Ovary (tissue), 7 donors: ENCODE measurements at regions not wholly inside any gene's neighbourhood (a gene's known extent, or its start where the extent isn't known, plus 50 kb on each side); places are given as distances from the start of the nearest gene placed in this dataset.

Experiments used
- DNase-seq, 5 donors: peaks; one replicate each; pipeline ENCODE4 v3.0.0-alpha.2; 2019 to 2020
- H3K27ac ChIP-seq, 2 donors: fragments of 200-600 bp; one replicate each; pipeline versions ENCODE4 v1.5.1 to v1.8.0; 2019 to 2022
- H3K27me3 ChIP-seq: fragments of 200-600 bp; one replicate; pipeline ENCODE4 v1.8.0; 2022
- H3K36me3 ChIP-seq: fragments of 200-600 bp; sonication (generic); one replicate; pipeline ENCODE4 v1.5.1; 2019
- H3K4me1 ChIP-seq: one replicate; pipeline ENCODE4 v1.8.1; 2013; ENCODE audit warnings: mild to moderate bottlenecking, moderate library complexity; ENCODE audit not compliant: insufficient read depth
- H3K4me3 ChIP-seq: fragments of 200-600 bp; sonication (generic); one replicate; pipeline ENCODE4 v1.5.1; 2017
- H3K9me3 ChIP-seq, 2 donors: fragments of 200-600 bp in 1 of 2; sonication (generic) in 1 of 2; one replicate each; pipeline versions ENCODE4 v1.5.1 to v1.8.1; 2013 to 2019; ENCODE audit warnings: mild to moderate bottlenecking in 1 of 2, moderate library complexity in 1 of 2
- EP300 ChIP-seq: sonication (generic); formaldehyde crosslinking; IDR thresholded peaks from one replicate; pipeline ENCODE4 v1.6.1; 2017; ENCODE audit warnings: antibody characterized with exemption
- POLR2A ChIP-seq: fragments of 450-650 bp; IDR thresholded peaks from one replicate; pipeline ENCODE4 v1.6.1; 2017; ENCODE audit warnings: antibody characterized with exemption, mild to moderate bottlenecking, moderate library complexity
- WGBS, 3 donors: extraction: QIAGEN DNeasy Blood & Tissue Kit in 1 of 3; methylation state at CpG; one replicate each; pipeline versions ENCODE4 v1.1.5 to v1.1.7; 2013 to 2017; 5-methylcytosine and 5-hydroxymethylcytosine counted together
- intact Hi-C, 4 donors: fragments of 100-400 bp; cut with DNase I; formaldehyde crosslinking; loops; one replicate each; pipeline versions ENCODE4 v1.11.0 to v1.15.1; 2022 to 2023
- TF ChIP-seq, protein P1 (sequence below), 3 donors: fragments of 450-650 bp in 2 of 3; fragments of 200-600 bp in 1 of 3; IDR thresholded peaks; one replicate each; pipeline versions ENCODE4 v1.5.1 to v1.8.0; 2016 to 2022; ENCODE audit warnings: antibody characterized with exemption in 3 of 3, mild to moderate bottlenecking in 1 of 3
- donor health status: DM: no; HTN: no; CAD: no; lungs with moderate emphysema.
- donor health status: DM: no; HTN: no; CAD: no.
- donor health status: Bipolar disorder and iron deficiency.
- donor health status: DM: no; HTN: no; CAD: no.
- donor health status: DM: yes; HTN: yes; CAD: no.

DNA sequence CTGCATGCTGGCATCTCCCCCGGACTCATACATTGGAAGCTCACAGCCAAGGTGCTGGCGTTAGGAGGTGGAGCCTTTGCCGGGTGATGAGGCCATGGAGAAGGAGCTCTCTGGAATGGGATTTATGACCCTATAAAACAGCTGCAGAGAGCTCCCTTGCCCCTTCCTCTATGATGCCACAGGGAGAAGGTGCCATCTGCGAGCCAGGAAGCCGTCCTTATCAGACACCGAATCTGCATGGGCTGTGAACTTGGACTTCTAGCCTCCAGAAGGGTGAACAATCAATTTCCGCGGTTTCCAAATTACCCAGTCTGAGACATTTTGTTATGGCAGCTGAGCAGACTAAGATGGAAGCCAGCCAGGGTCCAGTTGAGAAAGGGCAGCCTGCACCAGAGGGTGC lies 381.2 kb upstream of the IRX1 start:
- Histone ChIP-seq H3K36me3 (no peaks in the 10 kb centered on the region), H3K9me3 (no peaks in the 10 kb centered on the region), H3K27ac (no peak overlapping the region), H3K4me3 (no peak overlapping the region), H3K27me3 (no peaks in the 10 kb centered on the region), H3K4me1 (no peaks in the 10 kb centered on the region)
- intact Hi-C loops = no loop called here
- no peak for DNase-seq
- TF ChIP-seq, protein P1, sequence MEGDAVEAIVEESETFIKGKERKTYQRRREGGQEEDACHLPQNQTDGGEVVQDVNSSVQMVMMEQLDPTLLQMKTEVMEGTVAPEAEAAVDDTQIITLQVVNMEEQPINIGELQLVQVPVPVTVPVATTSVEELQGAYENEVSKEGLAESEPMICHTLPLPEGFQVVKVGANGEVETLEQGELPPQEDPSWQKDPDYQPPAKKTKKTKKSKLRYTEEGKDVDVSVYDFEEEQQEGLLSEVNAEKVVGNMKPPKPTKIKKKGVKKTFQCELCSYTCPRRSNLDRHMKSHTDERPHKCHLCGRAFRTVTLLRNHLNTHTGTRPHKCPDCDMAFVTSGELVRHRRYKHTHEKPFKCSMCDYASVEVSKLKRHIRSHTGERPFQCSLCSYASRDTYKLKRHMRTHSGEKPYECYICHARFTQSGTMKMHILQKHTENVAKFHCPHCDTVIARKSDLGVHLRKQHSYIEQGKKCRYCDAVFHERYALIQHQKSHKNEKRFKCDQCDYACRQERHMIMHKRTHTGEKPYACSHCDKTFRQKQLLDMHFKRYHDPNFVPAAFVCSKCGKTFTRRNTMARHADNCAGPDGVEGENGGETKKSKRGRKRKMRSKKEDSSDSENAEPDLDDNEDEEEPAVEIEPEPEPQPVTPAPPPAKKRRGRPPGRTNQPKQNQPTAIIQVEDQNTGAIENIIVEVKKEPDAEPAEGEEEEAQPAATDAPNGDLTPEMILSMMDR (IDR thresholded peaks at IDR 0.05) = no peak
- TF ChIP-seq POLR2A = no peak
- WGBS, 3 donors = 71 to 81% (median 75%) methylated on average over 8 of the region's 8 CpGs

DNA sequence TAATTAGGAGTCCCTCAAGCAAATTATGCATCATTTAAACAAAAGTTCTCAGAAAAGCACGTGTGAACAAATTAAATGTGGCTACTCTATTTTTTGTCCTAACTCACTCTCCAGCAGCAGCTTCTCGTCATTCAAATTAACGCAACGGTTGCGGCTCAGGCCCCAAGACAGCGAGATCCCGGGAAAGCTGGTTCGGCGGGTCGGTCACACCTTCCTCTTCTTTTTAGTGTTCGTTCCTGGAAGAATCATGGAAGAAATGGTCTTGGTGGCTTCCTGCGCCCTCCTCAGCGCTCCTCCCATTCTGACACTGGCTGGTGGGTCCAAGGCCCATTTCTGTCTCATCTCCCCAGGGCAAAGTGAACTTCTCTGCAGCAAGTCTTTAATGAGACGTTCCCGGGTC lies 382.8 kb upstream of the IRX1 start:
- intact Hi-C loops = no loop called here
- no peak overlapping the region for H3K4me3 ChIP-seq
- no peaks in the 10 kb centered on the region for H3K9me3 ChIP-seq
- no peaks in the 10 kb centered on the region for H3K4me1 ChIP-seq
- WGBS, 3 donors = 87 to 90% (median 88%) methylated on average over 15 of the region's 15 CpGs
- no peaks in the 10 kb centered on the region for H3K36me3 ChIP-seq
- H3K27me3 ChIP-seq = no peaks in the 10 kb centered on the region
- H3K27ac ChIP-seq = no peak overlapping the region
- TF ChIP-seq POLR2A = no peak
- TF ChIP-seq, protein P1 (IDR thresholded peaks at IDR 0.05) = no peak
- TF ChIP-seq EP300 = no peak
- DNase-seq = no peak

DNA sequence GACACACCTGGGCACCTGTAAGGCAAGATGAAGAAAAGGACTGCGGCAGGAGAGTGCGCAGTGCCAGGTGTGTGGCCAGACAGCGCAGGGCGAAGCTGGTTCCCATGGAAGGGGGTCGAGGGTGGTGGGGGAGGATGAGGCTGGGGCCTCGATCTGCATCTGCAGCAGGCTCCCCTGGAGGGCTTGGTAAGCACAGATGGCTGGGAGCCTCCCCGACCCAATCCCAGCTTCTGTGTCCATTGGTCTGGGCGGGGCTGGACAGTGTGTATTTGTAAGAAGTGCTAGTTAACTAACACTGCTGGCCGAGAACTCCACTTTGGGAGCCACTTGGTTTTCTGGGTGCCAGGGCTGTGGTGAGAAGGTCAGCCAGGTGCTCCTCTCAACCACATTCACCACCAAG lies 385.1 kb upstream of the IRX1 start:
- Histone ChIP-seq H3K9me3 (no peaks in the 10 kb centered on the region), H3K27ac (no peak overlapping the region), H3K36me3 (no peaks in the 10 kb centered on the region), H3K4me1 (no peaks in the 10 kb centered on the region), H3K27me3 (no peaks in the 10 kb centered on the region), H3K4me3 (no peak overlapping the region)
- WGBS, 3 donors = 68 to 76% (median 75%) methylated on average over 9 of the region's 9 CpGs
- no peak for TF ChIP-seq POLR2A
- TF ChIP-seq EP300 = no peak
- TF ChIP-seq, protein P1 (IDR thresholded peaks at IDR 0.05) = no peak
- DNase-seq = no peak
- intact Hi-C loops = no loop called here

DNA sequence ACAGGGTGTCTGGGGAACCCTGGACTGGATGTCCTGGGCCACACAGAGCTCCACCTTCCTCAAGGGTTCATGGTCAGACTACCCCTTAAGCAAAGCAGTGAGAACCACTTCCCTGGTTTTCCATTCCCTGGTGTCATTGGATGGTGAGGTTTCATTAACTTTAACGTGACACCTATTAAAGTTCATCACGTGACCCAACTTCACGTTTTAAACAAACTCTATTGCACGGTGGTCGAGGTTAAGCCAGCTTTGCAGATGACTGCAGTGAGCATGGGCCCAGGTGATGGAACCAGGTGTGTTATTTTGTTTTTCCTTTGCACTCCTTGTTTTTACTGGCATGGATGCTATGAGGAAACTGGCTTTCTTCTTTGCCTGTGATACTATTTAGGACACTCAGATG lies 385.7 kb upstream of the IRX1 start:
- no peaks in the 10 kb centered on the region for H3K36me3 ChIP-seq
- WGBS, 3 donors = 65 to 72% (median 65%) methylated on average over 5 of the region's 5 CpGs
- H3K27me3 ChIP-seq = no peaks in the 10 kb centered on the region
- no peak overlapping the region for H3K27ac ChIP-seq
- DNase-seq = no peak
- H3K9me3 ChIP-seq = no peaks in the 10 kb centered on the region
- no peaks in the 10 kb centered on the region for H3K4me1 ChIP-seq
- TF ChIP-seq EP300 (no peak), POLR2A (no peak)
- TF ChIP-seq, protein P1 (IDR thresholded peaks at IDR 0.05) = no peak
- H3K4me3 ChIP-seq = no peak overlapping the region
- intact Hi-C loops = no loop called here

DNA sequence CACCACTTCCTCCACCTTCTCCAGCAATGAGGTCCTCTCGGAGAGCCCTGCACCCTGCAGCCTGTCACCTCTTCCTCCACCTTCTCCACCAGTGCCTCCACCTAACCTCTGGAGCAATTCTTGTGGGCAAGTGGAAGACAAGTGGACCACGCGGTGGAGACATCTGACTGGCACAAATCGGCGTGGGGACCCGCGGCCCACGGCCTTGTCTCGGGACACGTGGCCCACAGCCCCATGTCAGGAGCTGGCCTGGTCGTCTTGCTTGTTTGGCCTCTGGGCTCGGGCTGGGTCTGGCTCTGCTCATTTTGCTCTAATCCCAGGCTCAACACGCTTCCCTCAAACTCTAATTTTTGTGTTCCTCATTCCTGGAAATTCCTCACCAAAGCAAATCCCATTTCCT lies 393.1 kb upstream of the IRX1 start:
- no peaks in the 10 kb centered on the region for H3K27me3 ChIP-seq
- no peak overlapping the region for H3K27ac ChIP-seq
- no peak overlapping the region for H3K4me3 ChIP-seq
- no peaks in the 10 kb centered on the region for H3K9me3 ChIP-seq
- no peaks in the 10 kb centered on the region for H3K36me3 ChIP-seq
- 87 to 90% (median 89%) methylated on average over 13 of the region's 13 CpGs for WGBS, 3 donors
- no peak for TF ChIP-seq EP300
- TF ChIP-seq, protein P1 (IDR thresholded peaks at IDR 0.05) = no peak
- no peak for TF ChIP-seq POLR2A
- DNase-seq = no peak
- no peaks in the 10 kb centered on the region for H3K4me1 ChIP-seq
- intact Hi-C loops = no loop called here
